RKO (cell line): ENCODE measurements at regions not wholly inside any gene's neighbourhood (a gene's known extent, or its start where the extent isn't known, plus 50 kb on each side); places are given as distances from the start of the nearest gene placed in this dataset.
"Not testable (repeated sequence)": the region's sequence is repeated elsewhere in the genome, so short reads cannot be mapped to it uniquely, and the experiment has no call there.

Experiments used
- DNase-seq: peaks from one replicate; pipeline ENCODE4 v3.0.0-alpha.2; 2016; ENCODE audit warnings: low spot score

DNA sequence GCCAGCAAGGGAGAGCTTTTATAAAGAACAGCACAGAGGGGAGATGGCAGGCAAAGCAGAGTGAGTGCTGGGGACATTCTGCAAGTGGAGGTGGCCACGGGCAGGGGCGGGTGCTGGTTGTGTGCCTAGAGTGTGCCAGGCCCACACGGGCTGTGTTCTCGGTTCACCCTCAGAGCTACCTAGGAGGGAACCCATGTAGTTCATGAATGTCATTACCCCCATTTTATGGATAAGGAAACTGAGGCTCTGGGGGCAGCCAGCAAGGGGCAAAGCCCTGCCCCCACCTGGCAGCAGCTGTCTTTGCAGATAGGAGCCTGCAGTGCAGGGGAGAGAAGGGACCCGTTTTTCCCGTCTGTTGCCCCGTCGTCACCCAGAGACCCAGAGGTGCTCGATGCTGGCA is 85.2 kb upstream of the NCOR2 start:
- no peak for DNase-seq

DNA sequence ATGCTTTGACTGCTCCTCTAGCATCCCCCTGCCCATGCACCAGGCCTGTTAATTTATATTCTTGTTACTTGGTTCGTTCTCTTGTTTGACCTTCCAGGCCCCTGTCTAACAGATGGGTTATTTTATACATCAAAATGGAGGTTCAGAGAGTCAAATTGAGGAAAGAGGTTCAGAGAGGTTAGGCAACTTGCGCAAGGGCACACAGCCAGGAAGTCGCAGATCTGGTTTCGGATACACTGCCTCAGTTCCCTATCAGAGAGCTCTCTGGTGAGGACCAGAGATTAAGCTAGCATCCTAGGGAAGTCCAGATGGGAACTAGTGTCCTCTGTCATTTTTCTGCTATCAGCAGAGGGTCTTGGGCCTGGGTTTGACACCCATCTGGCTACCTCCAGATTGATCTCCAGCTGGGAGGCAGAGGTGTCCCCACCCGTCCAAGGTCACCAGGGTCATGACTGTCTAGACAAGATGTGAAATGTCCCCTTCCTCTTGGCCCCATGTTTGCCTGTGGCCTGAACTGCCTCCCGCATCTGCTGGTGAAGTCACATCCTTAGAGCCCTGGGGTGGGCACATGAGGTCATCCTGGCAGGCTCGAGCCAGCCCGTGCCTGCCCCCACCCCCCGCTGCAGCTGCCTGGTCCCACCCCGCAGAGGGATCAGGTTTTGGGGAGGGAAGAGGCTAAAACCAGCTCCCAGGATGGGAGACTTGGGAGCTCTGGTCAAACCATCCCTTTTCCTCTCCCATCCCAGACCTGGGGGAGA is 84.3 kb upstream of the NCOR2 start:
- DNase-seq: no peak

DNA sequence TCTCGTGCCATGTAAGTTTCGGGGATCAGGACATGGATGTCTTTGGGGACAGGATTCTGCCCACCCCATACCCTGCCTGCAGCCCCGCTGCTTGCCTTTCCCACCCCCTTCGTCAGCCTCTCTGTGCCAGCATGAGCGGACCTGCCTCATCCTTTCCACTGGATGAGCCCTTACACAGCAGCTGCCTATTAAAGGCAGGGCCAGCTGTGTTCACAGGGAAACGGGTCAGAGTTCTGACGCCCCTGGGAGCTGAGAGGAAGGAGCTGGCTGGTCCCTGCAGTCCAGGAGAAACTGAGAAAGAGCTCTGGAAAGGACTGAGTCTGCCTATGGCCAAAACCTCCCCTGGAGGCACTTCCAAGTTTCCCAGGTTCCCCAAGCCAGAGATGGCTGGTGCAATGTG is 83.5 kb upstream of the NCOR2 start:
- no peak for DNase-seq

DNA sequence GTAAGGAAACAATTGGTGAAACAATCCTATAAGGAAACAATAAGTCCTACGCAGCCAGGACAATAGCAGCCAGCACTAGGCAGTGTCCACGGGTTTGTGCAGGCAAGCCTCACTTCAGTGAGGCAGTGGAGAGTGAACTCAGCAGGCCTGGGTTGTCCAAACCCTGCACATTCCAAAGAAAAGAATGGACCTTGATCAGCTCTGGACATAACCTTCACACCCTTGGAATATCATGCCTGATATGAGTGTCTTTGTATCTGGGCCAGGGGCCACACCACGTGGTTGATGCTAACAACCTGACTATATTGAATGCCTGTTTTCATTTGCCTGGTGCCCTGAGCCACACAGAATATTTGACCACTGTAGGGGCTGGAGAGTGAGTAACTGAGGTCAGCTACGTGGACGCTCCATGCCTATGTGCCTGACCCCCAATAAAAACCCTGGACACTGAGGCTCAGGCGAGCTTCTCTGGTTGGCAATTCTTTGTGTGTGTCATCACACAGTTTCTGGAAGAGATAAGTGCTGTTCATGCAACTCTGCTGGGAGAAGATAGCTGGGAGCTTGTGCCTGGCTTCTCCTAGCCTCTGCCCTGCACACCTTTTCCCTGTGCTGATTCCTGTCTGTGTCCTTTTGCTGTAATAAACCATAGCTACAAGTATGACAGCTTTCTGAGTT is 81.4 kb upstream of the NCOR2 start:
- DNase-seq: no peak

DNA sequence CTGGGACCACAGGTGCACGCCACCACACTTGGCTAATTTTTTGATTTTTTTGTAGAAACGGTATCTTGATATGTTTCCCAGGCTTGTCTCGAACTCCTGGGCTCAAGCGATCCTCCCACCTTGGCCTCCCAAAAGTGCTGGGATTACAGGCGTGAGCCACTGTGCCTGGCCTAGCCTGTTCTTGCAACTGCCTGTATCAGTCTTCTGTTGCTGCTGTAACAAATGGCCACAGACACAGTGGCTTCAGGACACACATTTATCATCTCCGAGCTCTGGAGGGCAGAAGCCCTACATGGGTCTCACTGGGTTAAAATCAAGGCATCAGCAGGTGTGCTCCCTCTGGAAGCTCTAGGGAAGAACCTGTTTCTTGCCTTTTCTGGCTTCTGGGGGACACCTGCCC is 79.9 kb upstream of the NCOR2 start:
- DNase-seq: no peak

DNA sequence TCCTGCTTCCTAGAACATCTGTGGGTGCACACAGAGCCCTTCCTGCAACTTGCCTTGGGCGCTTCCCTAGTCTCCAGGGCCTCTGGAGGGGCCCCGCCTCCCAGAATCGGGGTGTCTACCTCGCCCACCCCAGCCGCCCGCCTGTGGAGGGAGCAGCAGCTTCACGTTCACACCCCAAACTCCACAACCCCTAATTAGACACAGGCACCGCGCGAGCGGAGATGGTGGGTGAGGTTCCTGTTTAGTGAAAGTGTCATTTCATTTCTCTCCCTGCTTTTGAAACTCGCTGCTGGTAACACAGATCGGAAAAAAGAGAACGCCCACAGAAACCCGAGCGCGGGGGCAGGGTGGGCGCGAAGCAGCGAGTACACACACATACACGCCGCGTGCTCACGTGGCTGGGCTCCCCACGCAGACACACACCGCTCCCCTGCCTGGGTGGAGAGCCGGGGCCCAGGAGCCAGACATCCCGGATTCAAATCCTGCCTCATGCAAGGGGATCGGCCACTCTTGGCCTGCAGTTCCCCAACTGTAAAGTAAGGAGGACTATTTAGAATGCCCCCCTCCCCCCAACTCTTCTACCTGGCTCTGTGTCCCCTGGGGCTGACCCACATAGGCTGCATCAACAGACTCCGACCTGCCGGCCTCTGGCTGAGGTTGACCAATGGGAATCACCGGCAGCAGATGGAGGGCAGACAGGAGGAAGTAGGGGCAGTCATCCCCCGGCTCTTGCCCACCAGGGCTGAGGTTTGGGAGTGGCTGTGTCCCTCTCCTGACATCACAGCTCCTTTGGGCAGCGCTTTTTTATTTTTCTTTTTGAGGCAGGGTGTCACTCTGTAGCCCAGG is 79.2 kb upstream of the NCOR2 start:
- no peak for DNase-seq

DNA sequence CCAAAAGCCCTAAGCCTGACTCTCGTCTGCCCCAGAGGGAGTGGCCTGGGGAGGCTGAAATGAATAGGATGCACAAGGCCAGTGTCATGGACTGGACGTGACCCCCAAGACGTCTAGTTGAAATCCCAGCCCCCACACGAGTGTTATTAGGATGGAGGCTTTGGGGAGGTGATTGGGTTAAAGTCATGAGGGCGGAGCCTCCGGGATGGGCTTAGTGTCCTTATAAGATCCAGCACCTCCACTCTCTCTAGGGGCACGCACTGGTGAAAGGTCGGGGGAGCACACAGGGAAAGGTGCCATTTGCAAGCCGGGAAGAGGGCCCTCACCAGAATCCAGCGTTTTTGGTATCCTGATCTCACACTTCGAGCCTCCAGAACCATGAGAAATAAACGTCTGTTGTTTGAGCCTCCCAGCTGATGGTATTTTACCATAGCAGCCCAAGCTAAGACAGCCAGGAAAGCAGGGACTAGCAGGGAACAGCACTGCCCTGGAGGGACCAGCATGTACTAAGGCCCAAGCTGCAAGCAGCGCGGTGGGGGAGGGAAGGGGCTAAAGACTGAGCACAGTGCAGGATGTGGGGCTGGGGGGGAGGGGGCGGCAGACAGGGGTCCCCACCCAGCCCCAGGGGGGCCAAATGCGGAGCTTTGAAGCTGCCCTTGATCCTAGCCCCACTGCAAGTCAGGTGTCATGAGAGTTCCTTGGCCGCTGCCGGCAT is 78.3 kb upstream of the NCOR2 start:
- no peak for DNase-seq

DNA sequence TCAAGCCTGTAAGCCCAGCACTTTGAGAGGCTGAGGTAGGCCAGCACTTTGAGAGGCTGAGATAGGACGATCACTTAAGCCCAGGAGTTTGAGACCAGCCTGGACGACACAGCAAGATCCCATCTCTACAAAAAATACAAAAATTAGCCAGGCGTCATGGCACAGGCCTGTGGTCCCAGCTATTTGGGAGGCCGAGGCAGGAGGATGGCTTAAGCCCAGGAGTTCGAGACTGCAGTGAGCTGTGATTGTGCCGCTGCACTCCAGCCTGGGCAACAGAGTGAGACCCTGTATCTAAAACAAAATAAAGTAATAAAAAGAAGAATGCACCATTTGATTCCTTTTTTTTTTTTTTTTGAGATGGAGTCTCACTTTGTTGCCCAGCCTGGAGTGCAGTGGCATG is 76.4 kb upstream of the NCOR2 start:
- not testable (repeated sequence) for DNase-seq

DNA sequence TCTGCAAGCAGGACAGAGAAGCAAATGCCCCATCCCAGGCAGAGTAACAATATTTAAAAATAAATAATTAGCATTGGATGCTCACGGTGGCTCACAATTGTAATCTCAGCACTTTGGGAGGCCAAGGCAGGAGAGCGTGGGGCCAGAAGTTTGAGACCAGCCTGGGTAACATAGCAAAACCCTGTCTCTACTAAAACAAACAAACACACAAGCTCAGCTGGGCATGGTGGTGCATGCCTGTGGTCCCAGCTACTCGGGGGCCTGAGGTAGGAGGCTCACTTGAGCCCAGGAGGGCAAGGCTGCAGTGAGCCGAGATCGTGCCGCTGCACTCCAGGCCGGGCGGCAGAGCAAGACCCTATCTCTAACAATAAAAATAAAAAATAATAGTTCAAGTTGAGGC is 74.7 kb upstream of the NCOR2 start:
- DNase-seq: no peak

DNA sequence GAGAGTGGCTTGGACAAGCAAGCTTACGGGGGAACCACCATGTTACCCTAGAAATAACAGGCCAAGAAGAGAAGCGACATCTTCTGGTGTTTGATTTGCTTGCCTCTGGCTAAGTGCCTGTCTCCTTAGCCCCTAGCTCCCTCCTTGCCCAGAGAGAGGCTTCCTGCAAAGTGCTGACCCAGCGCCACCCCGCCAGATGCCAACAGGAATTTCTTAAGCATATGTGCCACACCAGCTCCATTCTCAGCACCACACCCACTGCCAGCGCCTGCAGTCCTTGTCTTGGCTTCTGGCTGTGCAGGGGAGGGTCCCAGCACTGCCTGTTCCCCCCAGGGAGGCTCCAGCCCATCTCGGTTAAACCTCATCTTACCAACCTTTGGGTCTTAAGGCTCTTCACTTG is 74.2 kb upstream of the NCOR2 start:
- DNase-seq: no peak

DNA sequence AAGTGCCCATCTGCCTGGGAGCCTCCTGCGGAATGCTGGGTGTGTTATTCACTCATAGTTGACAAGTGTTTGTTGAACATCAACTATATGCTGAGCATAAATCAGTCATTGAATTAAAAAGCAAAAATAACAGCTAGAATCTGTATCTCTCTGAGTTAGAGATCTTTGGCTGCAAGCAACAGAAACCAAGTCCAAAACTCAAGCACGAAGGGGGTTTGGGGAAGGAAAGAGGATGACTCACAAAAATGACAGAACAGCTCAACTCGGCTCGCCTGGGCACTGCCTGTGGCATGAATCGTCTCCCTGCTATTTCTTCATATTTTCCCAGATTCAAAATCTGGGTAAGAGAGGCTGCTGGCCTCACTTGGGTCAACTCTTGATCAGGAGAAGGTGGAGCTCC is 72.6 kb upstream of the NCOR2 start:
- DNase-seq: peak; percentile 40

DNA sequence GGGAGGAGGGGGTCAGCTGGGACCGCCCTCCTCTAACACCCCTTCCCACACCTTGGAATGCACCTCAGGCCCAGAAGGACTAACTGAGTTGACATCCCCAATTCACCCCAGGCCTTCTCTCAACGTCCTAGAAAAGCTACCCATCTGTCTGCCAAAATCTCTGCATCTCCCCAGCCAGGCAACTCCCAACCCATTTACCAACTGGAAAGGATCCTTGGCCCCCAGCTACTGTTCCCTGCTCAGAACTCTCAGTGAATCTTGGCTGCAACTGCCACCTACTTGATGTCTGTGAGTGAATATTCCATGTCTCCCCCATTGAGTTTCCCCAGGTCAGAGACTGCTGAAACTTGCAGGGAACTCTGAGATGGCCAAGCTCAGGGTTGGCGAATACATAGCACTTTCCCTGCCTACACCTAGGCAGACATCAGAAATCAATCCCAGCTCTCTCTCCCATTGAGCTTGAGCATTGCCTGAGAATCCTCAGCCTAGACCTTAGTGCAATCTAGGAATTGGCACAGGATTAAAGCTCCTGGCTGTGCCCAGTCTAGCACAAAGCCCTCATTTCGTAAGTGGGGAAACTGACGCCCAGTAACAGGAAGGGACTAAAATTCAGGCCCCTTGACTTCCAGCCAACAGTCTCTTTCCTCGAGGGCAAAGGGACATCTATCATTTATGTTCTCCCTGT is 71.9 kb upstream of the NCOR2 start:
- no peak for DNase-seq

DNA sequence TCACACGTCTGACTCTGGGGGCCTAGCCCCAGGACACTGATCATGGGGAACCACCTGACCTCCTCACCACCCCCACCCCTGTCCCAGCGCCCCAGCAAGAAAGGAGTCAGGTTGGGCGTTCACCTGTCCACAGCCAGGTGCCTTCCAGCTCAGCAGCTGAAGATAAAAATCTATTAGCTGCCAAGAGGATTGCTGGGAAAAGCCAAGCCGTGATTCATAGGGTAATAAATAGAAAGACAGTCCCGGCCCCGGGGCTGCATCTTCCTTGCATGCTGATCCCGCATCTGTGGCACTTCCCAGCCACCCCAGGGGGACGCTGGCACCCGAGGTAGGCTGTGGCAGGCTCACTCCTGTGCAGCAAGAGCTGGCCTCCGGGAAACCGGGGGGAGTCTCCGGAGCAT is 70.2 kb upstream of the NCOR2 start:
- no peak for DNase-seq

DNA sequence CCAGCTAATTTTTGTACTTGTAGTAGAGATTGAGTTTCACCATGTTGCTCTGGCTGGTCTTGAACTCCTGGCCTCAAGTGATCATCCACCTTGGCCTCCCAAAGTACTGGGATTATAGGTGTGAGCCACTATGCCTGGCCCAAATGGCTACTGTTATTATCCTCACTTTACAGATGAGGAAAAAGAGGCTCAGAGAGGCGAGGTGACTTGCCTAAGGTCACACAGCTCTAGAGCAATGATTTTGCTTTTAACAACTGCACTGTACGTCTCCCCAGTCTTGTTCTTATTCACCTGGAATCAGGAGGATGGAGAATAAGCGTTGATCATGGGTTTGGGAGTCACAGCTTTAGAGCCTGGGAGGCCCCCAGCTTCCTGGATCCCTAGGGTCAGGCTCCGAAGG is 69.8 kb upstream of the NCOR2 start:
- DNase-seq: no peak

DNA sequence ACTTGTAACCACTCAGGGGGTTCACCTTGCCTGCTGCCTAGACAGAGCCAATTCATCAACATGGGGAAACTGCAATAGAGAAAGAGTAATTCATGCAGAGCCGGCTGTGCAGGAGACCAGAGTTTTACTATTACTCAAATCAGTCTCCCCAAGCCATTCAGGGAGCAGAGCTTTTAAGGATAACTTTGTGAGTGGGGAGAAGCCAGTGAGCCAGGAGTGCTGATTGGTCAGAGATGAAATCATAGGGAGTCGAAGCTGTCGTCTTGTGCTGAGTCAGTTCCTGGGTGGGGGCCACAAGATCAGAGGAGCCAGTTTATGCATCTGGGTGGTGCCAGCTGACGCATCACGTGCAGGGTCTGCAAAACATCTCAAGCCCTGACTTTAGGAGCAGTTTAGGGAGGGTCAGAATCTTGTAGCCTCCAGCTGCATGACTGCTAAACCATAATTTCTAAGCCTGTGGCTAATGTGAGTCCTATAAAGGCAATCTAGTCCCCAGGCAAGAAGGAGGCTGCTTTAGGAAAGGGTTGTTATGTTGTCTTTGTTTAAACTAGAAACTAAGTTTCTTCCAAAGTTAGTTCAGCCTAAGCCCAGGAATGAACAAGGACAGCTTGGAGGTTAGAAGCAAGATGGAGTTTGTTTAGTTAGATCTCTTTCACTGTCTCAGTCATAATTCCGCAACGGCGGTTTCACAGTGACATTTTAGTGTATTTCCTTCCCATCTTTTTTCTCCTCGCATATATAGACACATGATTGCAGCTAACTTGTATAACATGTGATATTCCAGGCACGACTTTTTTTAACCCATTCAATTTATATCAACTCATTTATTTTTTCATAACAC is 68.9 kb upstream of the NCOR2 start:
- DNase-seq: peak; percentile 63

DNA sequence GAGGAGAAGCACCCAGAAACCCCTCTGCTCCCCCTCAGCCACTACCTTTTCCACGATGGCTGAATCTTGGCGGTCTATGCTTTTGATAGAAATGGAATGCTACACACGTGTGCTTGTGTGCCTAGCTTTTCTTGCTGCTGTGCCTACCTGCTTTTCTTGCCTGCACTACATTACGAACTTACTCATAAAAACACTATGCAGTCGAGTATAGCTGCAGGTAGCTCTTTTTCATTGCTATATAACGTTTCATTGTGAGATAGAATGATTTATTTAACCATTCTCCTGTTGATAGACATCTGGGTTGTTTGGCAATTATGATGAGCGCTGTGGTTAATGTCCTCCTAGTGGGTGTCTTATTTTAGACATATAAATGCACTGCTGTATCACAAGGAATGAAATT is 67.9 kb upstream of the NCOR2 start:
- DNase-seq: no peak

DNA sequence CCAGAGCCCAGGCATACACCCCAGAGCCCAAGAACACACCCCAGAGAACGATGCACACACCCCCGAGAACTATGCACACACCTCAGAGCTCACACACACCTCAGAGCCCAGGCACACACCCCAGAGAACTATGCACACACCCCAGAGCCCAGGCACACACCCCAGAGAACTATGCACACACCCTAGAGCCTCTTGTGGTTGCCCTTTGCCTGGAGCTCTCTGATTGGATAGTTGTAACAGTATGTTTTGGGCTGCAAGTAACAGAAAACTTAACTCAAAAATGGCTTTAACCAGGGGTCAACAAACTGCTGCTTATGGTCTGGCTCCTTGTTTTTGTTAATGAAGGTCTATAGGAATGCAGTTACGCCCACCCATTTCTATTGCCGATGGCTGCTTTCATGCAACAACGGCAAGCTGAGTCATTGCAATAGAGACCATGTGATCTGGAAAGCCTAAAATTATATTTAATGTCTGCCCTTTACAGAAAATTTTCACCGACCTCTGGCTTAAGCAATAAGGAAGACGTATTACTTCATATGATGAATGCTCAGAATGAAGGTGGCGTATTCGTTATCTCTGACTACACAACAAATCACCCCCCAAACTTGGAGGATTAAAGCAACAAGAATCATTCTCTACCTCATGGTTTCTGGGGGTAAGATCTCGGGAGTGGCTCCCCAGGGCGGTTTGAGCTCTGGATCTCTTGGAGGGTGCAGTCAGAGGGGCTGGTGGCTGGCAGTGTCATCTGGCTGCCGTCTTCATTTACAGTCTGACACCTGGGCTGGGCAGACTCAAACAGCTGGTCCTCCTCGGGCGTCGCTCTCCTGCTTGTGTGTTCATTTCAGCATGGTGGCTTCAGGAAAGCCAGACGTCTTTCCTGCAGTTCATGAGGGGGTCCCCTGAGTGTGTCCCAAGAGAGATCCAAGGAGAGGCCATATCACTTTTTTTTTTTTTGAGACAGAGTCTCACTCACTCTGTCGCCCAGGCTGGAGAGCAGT is 66.3 kb upstream of the NCOR2 start:
- no peak for DNase-seq

DNA sequence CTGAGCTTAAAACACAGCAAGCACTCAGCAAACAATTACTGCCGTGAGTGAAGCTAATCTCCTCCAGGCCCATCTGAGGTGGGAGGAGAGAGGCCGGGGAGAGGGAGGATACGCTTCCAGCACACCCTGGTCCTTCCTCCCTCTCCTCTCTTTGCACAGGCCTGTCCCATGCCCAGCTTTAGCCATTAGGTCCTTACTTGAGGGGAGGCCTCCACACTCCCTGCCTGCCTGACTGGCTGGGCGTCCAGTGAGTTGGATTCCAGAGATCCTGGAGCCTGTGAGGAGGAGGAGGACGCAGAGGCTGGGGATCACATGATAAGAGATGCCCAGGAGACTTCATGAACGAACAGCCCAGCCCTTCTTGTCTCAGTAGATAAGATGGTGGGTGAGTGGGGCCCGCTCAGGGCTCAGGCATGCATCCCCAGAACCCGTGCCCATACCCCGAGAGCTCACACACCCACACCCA is 65.1 kb upstream of the NCOR2 start:
- no peak for DNase-seq

DNA sequence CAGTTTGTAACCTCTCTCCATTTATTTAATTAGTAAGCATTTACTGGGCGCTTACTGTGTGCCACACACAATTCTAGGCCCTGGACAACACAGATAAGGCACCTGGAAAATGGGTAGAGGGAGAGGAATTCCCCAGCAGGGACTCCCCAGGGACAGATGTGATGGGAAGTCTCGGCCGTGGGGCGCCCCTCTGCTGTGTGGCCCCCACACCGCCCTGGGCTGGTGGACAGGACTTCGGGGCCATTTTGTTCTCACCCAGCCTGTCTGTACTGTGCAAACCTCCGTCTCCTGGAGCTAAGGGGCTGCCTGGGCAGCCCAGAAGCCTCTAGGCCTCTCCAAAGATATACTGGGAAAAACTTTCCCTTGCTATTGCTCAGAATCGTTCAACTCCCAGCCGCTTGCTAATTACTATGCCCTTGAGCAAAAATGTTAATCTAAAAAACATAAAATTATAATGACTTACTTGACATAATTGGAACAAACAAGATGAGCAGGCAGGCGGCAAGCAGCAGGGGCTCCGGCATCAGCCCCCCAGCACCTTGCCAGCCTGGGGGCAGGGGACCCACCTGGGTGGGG is 64.4 kb upstream of the NCOR2 start:
- DNase-seq: no peak
